Astrocyte of the spinal cord (primary cell): ENCODE measurements at regions not wholly inside any gene's neighbourhood (a gene's known extent, or its start where the extent isn't known, plus 50 kb on each side); places are given as distances from the start of the nearest gene placed in this dataset.

ENCODE experiments used
- DNase-seq: peaks from one replicate; pipeline ENCODE4 v3.0.0; 2011; ENCODE audit warnings: low read depth, low spot score
- H3K4me3 ChIP-seq: 2 replicates; pipeline ENCODE4 v1.5.1; 2011; ENCODE audit warnings: low read depth, mild to moderate bottlenecking, low read length, moderate library complexity
- in situ Hi-C: cut with HindIII; loops from 2 replicates; pipeline ENCODE4 v1.10.0; 2017; ENCODE audit warnings: low sequenced_read_pairs
- TF ChIP-seq, protein P1 (sequence below): IDR thresholded peaks from 2 replicates; pipeline ENCODE4 v1.5.1; 2012; ENCODE audit warnings: low read depth, mild to moderate bottlenecking, low read length, inconsistent platforms

DNA sequence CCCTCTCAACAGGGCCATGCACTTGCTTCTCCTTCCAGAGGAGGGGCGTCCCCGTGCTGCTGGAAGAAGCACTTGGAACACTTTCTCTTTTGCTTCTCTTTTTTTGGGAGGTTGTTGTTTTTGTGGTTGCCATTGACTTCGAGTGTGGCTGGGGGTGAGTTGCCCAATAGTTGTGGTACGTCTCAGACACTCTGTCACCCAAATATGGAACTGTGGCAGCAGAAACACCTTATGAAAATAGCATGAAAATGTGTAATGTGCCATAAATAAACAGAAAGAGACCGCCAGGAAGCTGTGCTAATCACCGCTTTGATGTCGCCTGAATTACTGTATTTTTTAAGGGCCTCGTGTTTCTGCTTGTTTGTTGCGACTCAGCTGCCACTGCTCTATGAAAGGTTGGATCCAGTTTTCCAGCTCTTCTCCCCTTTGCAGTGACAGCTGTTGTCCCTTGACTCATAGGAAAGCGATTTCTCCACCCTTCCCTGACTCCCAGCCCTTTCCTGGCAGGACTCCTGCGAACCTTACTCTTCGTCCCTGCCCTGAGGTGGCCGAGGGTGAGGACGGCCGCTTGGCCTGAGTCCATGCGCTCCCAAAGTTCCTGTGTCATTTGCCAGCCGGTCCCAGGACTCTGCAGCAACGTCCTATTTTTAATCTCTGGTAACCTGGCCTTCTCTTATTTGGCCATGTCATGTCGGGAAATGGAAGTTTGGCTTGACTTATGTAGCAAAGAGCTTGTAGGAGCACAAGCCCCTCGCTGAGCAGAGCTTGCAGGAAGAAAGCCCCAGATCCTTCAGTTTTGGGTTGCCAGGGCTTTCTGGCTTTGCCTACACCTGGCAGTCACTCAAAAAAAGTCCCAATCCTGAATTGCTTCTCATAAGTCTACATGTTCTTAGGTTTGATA, 694.6 kb downstream of the QKI start:
- H3K4me3 ChIP-seq, result no peak overlapping the region
- TF ChIP-seq, protein P1, sequence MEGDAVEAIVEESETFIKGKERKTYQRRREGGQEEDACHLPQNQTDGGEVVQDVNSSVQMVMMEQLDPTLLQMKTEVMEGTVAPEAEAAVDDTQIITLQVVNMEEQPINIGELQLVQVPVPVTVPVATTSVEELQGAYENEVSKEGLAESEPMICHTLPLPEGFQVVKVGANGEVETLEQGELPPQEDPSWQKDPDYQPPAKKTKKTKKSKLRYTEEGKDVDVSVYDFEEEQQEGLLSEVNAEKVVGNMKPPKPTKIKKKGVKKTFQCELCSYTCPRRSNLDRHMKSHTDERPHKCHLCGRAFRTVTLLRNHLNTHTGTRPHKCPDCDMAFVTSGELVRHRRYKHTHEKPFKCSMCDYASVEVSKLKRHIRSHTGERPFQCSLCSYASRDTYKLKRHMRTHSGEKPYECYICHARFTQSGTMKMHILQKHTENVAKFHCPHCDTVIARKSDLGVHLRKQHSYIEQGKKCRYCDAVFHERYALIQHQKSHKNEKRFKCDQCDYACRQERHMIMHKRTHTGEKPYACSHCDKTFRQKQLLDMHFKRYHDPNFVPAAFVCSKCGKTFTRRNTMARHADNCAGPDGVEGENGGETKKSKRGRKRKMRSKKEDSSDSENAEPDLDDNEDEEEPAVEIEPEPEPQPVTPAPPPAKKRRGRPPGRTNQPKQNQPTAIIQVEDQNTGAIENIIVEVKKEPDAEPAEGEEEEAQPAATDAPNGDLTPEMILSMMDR, result no peak
- in situ Hi-C loops, result no loop called here
- DNase-seq, result peak; percentile 56

DNA sequence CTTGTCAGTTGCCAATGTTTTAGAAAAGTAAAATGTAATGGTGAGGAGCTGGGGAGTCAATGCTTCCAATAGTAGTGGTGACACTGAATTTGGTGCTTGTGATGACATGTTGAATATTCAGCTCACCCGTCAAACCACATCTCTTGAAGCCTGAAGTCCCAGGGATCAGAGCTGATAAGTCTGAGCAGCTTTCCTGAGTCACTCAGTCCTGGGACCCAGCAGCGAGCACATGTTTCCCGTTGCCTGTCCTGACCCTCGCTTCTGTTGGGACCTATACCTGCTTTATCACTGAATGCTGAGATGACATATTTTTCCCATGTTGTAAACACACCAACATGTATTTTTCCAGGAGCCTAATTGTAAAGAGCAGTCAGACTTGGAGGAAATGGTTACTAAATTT, 693.6 kb downstream of the QKI start:
- no peak overlapping the region for H3K4me3 ChIP-seq
- TF ChIP-seq, protein P1, result no peak
- in situ Hi-C loops, result no loop called here
- DNase-seq, result no peak

DNA sequence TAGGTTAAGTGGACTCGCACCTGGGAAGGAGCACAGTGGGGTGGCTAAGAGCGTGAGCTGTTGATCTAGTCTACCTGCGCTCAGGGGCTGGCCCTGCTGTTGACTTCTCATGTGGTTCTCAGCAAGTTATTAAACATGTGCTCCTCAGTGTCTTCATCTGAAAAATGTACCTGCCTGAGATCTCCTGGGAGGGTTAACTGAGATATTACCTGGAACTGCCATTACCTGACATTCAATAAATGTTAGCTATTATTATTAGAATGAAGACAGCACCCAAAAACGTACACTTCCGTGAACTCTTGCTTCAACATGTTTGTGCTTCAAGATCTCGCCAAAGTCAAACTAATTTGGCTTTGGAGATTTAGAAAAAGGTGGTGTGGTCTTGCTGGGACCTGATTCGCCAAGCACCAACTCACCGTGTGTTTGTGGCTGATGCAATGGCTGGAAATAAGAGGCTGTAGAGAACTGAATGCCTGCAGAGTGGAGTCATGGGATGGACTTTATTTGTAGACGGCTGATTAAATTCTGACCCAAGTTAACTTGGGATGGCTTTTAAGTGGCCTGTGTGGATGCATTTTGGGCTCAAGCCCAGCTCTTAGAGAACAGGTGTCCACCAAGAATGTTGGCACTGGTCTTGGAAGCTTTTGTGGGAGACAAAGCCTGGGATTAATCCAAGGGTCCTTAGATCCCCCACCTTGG, 692.9 kb downstream of the QKI start:
- in situ Hi-C loops, result no loop called here
- peak; percentile 66 for DNase-seq
- no peak overlapping the region for H3K4me3 ChIP-seq
- TF ChIP-seq, protein P1, result no peak

DNA sequence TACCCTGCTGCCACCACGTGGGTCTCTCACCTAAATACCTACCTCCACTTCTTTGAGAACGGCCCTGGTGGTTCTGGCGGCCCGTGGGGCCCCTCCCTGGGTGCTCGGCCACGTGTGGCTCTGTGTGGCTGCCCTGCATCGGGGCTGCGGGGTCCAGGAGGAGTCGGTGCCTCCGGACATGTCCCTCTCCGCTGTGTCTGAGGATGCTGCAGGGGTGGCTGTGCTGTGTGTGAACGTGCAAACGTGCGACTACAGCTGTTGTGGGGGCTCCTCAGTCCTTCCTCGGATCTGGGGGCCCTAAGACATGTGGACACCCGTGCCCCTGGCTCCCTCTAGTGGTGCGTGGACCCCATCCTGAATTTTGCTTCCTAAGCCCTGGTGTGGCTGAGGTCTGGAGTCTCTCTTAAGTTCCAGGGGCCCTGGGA, 691.8 kb downstream of the QKI start:
- TF ChIP-seq, protein P1, result peak; percentile 74
- peak; percentile 48 for DNase-seq
- H3K4me3 ChIP-seq, result no peak overlapping the region
- in situ Hi-C loops, result no loop called here

DNA sequence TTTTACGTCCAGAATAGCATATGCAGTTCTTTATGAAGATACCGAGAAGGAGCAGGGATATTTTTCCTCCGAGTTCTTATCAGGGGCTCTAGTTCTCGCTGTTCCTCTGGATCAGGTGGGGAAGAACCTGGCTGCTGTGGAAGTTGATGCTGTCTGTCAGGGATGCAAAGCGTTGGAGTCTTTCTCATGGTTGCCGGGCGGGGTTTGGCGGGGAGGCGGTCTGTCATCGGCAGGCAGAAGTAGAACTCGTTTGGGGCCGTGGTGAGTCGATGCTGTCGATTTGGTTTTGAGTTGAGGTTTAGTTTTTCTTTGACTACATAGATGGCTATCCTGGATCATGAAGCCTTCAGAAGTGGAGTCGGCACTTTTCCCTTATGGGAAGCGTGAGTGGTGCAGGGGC, 691.2 kb downstream of the QKI start:
- TF ChIP-seq, protein P1, result no peak
- in situ Hi-C loops, result no loop called here
- no peak overlapping the region for H3K4me3 ChIP-seq
- no peak for DNase-seq

DNA sequence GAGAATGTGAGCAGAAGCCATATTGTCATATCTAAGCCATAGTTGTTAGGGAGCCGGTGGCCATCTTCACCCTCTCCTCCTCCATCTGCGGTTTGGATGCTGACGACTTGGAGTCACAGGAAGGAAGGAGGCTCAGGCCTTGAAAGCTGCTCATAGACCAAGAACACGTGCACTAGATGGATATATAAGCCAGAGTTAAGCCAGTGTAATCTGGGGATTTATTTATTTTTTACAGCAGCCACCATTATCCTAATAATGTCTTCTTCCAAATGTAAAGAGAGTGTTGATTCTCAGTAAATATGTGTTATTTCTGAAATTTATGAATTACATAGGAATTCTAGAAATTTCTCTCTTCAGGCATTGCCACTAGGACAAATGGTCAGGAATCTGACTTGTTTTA, 689.9 kb downstream of the QKI start:
- TF ChIP-seq, protein P1, result no peak
- no peak overlapping the region for H3K4me3 ChIP-seq
- no peak for DNase-seq
- in situ Hi-C loops, result no loop called here
